Upper lobe of left lung (tissue), 4 donors: ENCODE measurements at regions not wholly inside any gene's neighbourhood (a gene's known extent, or its start where the extent isn't known, plus 50 kb on each side); places are given as distances from the start of the nearest gene placed in this dataset.

Source experiments
- CTCF ChIP-seq, 6 experiments: fragments of 450-650 bp in 4 of 6; fragments of 200-600 bp in 2 of 6; sonication (generic) in 2 of 6; IDR thresholded peaks; one replicate each; pipeline ENCODE4 v1.5.1; 2016 to 2019; ENCODE audit warnings: antibody characterized with exemption in 6 of 6
- EP300 ChIP-seq, 4 donors: sonication (generic); formaldehyde crosslinking; IDR thresholded peaks; one replicate each; pipeline ENCODE4 v1.5.1; 2017; ENCODE audit warnings: antibody characterized with exemption in 4 of 4, control low read depth in 2 of 4
- POLR2A ChIP-seq, 4 donors: fragments of 450-650 bp; IDR thresholded peaks; one replicate each; pipeline ENCODE4 v1.5.1; 2016 to 2017; ENCODE audit warnings: antibody characterized with exemption in 4 of 4, mild to moderate bottlenecking in 2 of 4
- POLR2AphosphoS5 ChIP-seq, 2 donors: sonication (generic); formaldehyde crosslinking; IDR thresholded peaks; one replicate each; pipeline ENCODE4 v1.5.1; 2017; ENCODE audit warnings: antibody characterized with exemption in 2 of 2

GRCh38 chr6:138667408-138667807 is 106.2 kb upstream of the CCDC28A start:
- TF ChIP-seq CTCF (IDR thresholded peaks at IDR 0.05): no peak
- no peak for TF ChIP-seq EP300 (IDR thresholded peaks at IDR 0.05)
- no peak for TF ChIP-seq POLR2AphosphoS5 (IDR thresholded peaks at IDR 0.05)
- no peak for TF ChIP-seq POLR2A (IDR thresholded peaks at IDR 0.05)
